ENCODE measurements at regions not wholly inside any gene's neighbourhood (a gene's known extent, or its start where the extent isn't known, plus 50 kb on each side); places are given as distances from the start of the nearest gene placed in this dataset.

DNA sequence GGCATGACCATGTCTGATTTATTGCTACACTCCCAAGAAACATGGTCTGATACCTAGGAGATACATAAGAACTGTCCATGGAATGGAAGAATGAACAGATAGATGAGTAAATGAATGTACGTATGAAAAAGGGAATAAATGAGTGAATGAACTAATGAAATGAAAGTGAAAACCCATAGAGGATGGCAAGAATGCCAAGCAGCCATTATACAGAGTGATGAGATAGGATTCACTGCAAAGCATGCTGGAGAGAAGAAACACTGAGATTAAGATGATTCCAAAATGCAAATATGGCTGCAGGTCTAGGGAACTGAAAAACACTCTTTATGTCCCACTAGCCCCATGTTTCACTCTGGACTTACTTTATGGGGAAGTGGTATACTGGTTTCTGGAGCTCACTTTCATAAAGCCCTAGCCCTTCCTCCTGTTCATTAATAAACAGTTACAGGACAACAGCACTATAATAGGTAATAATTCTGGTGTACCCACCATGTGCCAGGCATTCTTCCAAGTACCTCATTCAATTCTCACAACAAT, 170.3 kb upstream of the RAD23B start:
- no peak overlapping the region for H3K4me3 ChIP-seq (replicated peaks; ENCODE audit: low read depth, low read length)
- TF ChIP-seq CTCF (IDR thresholded peaks at IDR 0.05; ENCODE audit: low read depth, low read length, missing control alignments) = no peak
- no peak for DNase-seq (ENCODE audit: extremely low read depth, low read depth)

DNA sequence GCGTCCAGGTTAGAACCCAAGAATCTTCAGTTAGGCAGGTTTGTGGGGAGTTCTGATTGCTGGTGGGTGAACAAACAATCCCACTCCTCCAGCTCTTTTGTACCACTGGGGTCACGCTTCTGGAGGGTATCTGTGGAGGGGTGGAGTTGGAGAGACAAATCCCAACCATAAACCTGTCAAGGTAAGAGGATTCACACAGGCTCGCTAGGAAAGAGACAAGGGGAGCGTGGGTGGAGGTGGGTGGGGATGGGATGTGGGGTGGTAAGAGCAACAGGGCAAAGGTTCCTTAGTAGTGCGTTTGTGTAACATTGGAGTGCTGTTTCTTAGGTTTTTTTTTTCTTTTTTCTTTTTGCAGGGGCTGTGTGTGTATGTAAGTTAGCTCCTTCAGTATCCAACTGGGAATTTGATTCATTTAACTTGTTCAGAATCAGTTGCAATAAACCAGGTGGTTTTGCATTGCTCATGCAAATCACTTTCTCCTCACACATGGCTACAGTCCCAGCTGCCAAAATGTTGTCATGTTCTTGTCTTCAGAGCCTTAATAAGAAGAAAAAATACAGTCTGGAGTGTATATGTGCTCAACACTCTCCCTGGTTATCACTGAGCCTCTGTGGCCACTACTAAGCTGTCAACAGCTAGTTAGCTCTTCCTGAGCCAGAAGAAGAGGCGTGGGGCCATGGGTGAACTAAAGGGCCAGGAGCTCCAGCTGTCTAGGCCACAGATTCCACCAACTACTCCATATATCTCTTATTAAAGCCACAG, 164.0 kb upstream of the RAD23B start:
- H3K4me3 ChIP-seq (replicated peaks; ENCODE audit: low read depth, low read length) = no peak overlapping the region
- DNase-seq (ENCODE audit: extremely low read depth, low read depth) = no peak
- TF ChIP-seq CTCF (IDR thresholded peaks at IDR 0.05; ENCODE audit: low read depth, low read length, missing control alignments) = no peak

DNA sequence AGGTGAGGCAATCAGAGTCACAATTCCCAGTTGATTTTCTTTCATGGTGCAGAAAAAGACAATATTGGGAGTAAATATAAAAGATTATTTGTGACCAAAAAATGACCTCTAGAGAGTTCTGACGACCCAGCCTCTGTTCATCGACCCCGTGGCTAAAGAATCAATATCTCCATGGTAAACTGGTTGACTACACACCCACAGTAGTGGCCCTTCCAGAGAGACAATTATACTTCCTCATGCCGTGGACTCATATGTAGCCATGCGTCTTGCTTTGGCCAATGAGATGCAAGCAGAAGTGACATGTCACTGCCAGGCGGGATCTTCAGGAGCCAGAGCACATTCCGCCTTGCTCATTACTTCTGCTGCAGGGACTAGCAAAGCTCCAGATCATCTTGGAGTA, 163.3 kb upstream of the RAD23B start:
- TF ChIP-seq CTCF (IDR thresholded peaks at IDR 0.05; ENCODE audit: low read depth, low read length, missing control alignments) = no peak
- no peak overlapping the region for H3K4me3 ChIP-seq (replicated peaks; ENCODE audit: low read depth, low read length)
- DNase-seq (ENCODE audit: extremely low read depth, low read depth) = no peak

- no peak overlapping the region for H3K4me3 ChIP-seq (replicated peaks; ENCODE audit: low read depth, low read length)
- TF ChIP-seq CTCF (IDR thresholded peaks at IDR 0.05; ENCODE audit: low read depth, low read length, missing control alignments) = no peak
- DNase-seq (ENCODE audit: extremely low read depth, low read depth) = no peak
Measured at GRCh38 chr9:107123389-107123788, 159.7 kb upstream of the RAD23B start.

DNA sequence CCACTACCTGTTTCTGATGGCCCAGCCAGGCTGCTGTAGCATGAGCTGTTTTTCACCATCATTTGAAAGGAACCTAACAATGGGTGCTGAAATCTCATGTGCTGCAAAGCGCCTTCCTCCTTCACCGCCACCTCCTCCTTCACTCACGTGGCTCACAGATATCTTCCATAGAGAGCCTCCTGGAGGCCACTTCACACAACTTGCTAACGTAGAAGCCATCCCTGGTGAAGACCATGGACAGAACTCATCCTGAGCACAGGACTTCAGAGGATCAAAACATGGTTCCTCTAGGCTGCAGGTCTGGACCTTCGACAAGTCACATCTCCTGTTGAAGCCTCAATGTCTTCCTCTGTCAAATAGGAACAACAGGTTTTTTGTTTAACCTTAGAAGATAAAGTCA, 155.5 kb upstream of the RAD23B start:
- TF ChIP-seq CTCF (IDR thresholded peaks at IDR 0.05; ENCODE audit: low read depth, low read length, missing control alignments) = no peak
- no peak for DNase-seq (ENCODE audit: extremely low read depth, low read depth)
- no peak overlapping the region for H3K4me3 ChIP-seq (replicated peaks; ENCODE audit: low read depth, low read length)

DNA sequence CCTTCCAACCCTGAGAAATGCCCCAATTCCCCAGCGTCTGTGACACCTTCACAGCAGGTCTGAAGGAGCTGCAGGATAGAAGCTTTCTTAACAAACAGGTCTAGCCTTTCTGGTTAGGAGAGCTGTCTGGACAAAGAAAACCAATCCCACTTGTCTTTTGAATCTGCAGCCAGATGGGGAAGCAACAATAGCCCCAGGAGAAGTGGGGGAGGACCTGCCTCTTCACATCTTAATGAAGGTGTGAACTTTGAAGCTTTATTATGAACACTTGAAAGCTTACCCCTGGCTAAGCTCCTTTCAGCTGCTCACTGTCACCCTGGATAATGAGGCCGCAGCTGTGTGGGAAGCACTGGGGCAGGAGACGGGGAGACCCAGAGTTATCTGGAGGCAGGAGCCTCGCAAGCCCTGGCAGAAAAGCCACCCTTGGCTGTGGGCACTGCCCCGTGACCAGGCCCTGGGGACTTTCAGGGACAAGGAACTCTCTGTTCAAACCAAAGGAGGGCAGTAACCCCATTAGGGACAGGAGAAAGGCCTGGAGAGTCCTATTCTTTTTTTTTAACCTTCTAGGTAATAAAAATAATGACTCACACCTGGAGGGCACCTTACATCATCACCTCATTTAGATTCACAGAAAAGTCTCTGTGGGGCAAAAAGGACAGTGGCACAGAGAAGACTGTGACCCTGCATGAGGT, 151.8 kb upstream of the RAD23B start:
- DNase-seq (ENCODE audit: extremely low read depth, low read depth) = no peak
- no peak for TF ChIP-seq CTCF (IDR thresholded peaks at IDR 0.05; ENCODE audit: low read depth, low read length, missing control alignments)
- H3K4me3 ChIP-seq (replicated peaks; ENCODE audit: low read depth, low read length) = no peak overlapping the region

All from HFF-Myc (cell line).